Fibroblast of lung (primary cell): ENCODE measurements at regions not wholly inside any gene's neighbourhood (a gene's known extent, or its start where the extent isn't known, plus 50 kb on each side); places are given as distances from the start of the nearest gene placed in this dataset.

Source experiments
- CTCF ChIP-seq, 2 donors: IDR thresholded peaks in 1 of 2; conservative IDR thresholded peaks in 1 of 2; 1 replicate in 1 of 2; 2 replicates in 1 of 2; pipeline ENCODE4 v1.5.1; 2011 to 2012; ENCODE audit warnings: low read length in 2 of 2, control low read depth in 1 of 2, inconsistent platforms in 1 of 2, low read depth in 1 of 2, mild to moderate bottlenecking in 1 of 2
- EZH2 ChIP-seq: IDR thresholded peaks from 2 replicates; pipeline ENCODE4 v1.5.1; 2012; ENCODE audit warnings: low read length, control low read depth, mild to moderate bottlenecking; ENCODE audit errors: missing control alignments

GRCh38 chr10:120367341-120367740 is 89.7 kb upstream of the PLPP4 start:
- TF ChIP-seq CTCF (conservative IDR thresholded peaks at IDR 0.05 in 1 of 2, IDR thresholded peaks at IDR 0.05 in 1 of 2; ENCODE audit: low read depth in 1 of 2, low read length in 2 of 2) (no peak), EZH2 (no peak)
